CD4-positive, alpha-beta T cell treated with Interleukin-1 beta for 1 hour (primary cell): ENCODE measurements at regions not wholly inside any gene's neighbourhood (a gene's known extent, or its start where the extent isn't known, plus 50 kb on each side); places are given as distances from the start of the nearest gene placed in this dataset.
"Not testable (repeated sequence)": the region's sequence is repeated elsewhere in the genome, so short reads cannot be mapped to it uniquely, and the experiment has no call there.

Experiments used
- DNase-seq, 2 donors: peaks; one replicate each; pipeline ENCODE4 v3.0.0-alpha.2; 2020 to 2022

DNA sequence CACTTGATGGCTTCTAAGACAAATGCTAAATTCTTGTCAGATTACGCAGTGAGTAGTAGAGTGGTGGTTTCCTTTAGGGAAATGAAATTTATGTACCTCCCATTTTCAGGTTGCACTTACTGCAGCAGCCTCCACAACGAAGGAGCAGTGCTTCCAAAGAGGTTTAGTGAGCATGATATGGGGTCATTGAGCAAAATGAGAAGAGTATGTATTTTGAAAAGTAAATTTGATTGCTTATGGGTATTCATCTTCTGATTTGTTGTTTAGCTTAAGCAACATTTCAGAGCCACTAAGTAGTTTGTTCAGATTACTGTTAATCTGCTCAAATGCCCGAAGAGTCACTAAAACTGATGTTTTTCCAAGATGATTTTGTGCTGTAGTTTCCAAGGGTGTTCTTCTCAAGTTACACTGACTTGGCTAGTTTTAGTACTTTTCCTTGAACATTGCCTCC is 493.6 kb downstream of the PCNX1 start:
- peak in 1 of 2 donors; percentile 55 for DNase-seq

DNA sequence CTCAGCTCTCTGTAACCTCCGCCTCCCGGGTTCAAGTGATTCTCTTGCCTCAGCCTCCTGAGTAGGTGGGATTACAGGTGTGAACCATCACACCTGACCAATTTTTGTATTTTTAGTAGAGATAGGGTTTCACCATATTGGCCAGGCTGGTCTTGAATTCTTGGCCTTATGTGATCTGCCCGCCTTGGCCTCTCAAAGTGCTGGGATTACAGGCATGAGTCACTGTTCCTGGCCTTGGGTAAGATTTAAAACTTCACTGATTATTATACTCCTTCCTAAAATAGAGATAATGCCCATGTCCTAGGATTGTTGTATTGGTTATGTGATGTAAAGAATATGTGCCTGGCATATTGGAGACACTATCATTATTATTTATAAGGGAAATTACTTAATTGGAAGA is 495.2 kb downstream of the PCNX1 start:
- DNase-seq, result not testable (repeated sequence)

DNA sequence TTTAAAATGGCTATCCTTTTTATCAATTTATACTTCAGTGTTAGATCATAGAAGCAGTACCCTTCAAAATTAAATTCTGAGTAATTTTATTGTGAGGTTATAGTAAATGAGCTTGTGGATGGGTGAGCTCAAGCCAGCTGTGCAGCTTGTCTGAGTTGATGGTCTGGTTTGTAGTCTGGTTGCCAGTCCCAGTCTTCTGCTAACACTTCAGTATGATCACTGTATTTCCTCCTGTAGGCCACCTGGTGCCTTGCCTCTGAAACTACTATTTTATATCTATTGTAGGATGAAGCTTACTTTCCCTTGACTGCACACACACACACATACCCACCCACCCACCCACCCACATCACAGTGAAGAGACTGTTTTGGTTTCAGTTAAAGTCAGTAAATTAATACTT is 496.4 kb downstream of the PCNX1 start:
- DNase-seq, result peak; percentile 35 to 69

GRCh38 chr14:71405676-71406075 is 498.4 kb downstream of the PCNX1 start:
- DNase-seq, result no peak

DNA sequence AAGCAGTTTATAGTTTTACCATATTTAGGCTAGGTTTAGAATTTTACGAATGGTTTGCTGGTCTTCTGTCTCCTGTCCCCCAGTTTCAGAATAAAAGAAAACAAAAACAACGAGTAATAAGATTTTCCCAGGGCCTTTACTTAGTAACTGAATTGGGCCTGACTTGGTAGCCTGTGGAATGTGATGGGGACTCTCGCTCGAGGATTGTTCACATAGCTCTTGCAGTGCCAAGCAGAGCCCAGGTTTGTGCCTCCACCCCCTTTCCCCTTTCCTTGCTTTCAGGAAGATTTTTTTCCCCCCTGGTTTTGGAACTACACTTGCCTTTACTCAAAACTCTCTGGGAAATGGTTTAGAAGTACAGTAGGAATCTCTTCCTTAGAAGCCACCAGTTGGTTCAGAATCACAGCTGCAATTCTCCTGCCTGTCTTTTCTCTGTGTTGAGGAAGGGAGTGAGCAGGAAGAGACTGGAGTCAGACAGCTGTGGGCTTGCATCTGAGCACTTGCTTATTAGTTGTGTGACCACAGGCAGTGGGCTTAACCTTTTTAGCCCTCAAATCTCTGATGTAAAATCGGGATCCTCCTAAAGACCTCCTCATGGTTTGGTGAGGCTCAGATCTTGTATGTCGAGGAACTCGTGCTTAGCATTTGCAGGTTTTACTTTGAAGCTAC is 501.2 kb downstream of the PCNX1 start:
- no peak for DNase-seq

DNA sequence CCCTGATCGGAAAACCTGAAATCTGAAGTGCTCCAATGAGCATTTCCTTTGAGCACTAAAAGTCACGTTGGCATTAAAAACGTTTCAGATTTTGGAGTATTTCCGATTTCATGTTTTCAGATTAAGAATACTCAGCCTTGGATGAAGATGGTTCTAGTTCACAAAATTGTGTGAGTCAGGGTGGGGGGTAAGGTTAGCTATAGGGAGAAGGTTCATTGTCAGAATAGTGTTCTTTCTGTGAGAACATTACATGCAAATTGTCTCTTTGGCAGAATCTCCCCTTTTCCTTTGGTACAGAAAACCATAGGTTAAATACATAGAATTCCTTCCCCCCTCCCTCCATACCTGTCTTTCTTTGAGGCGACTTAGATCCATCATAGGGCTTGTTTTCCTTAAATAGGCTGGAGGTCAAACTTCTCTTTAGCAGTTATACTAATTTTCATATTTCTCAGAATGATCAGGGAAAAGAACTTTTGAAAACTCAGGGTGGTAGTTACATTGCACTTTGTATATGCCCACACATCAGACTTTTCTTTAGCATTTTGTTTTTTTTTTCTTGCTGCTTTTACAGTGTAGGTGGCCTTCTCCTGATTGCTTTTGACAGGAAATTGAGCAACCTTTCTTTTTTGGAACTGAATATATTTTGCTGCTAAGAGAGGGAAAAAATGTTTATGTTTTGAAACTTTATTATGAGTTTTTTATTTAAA is 503.5 kb downstream of the PCNX1 start:
- DNase-seq, result no peak

GRCh38 chr14:71411285-71411595 is 504.0 kb downstream of the PCNX1 start:
- no peak for DNase-seq

DNA sequence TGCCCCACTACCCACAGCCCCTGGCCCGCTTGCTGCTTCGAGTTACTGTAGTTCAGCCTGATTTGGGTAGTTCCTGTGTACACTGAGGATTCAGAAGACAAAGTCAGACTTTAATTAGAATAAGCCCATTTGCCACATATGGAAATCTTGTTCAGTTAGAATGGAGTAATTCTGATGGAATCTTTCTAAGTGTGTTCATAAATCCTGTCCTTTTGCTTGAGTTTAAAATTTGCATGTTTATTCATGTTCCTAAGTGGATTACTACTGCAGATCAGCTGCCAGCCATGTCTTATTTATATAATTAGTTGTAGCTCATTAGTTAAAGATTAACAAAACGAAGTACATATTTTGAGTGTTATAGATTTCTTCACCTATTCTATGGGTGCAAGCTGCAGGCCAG is 504.5 kb downstream of the PCNX1 start:
- DNase-seq, result no peak

DNA sequence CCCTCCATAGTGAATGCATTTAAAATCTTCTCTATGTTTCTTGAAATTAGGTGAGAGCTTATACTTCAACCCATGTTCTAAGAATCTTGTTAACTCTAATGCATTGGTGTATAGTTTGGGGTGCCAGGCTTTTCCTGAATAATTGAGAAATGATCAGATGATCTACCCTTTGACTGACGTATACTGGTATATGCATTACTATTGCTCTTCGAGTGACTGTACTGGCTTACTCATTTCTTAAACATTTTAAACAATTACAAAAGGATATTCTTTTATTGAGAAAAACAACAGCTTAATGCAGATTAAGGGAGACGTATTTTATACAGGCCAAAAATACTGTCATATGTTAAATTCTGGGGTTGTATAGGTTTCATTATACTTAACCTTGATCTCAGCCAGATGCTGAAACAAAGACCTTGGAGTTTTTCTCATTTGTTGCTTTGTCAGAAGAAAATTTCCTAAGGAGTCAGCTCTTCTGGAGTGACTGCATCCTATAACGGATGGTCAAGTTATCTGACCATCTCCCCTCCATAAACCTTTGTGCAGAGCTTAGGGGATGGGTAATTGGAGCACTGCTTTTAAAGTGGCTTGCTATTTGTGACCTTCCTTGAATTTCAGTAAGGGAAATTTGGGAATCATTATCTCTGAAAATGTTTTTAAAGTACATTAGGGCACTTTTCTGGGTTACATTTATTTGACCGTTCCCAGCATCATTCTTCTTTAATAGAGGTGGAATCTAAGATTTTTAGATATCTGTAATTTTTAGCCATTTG is 507.6 kb downstream of the PCNX1 start:
- no peak for DNase-seq

- DNase-seq, result no peak
These were observed 508.1 kb downstream of the PCNX1 start for GRCh38 chr14:71415404-71415690.

DNA sequence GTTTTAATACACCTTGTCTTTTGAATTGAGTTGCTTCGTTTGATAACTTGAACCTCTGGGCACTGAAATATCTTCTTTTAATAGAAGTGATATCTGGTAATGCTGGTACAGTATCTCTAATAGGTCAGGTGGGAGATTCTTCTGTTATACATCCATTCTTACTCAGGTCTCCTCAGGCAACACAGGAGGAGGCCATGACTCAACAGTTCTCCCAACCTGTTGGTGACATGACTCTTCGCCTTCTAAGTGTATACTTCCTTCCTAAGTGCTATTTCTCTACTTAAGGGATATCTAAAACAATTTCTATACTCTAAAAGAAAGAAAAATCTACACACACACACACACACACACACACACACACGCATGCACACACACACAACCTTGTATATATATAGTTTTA is 509.1 kb downstream of the PCNX1 start:
- no peak for DNase-seq

- no peak for DNase-seq
These were observed 511.4 kb downstream of the PCNX1 start for GRCh38 chr14:71418532-71419245.

DNA sequence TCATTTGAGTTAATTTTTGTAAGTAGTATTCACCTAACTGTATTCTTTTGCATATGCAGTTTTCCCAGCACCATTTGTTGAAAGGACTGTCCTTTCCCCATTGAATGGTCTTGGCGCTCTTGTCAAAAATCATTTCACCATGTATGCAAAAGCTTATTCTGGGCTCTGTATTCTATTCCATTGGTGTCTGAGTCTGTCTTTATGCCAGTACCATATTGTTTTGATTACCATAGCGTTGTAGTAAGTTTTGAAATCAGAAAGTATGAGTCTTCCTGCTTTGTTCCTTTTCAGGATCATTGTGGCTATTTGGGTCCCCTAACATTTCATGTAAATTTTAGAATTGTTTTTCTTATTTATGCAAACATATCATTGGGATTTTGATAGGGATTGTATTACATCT is 508.7 kb upstream of the RGS6 start:
- DNase-seq, result no peak

DNA sequence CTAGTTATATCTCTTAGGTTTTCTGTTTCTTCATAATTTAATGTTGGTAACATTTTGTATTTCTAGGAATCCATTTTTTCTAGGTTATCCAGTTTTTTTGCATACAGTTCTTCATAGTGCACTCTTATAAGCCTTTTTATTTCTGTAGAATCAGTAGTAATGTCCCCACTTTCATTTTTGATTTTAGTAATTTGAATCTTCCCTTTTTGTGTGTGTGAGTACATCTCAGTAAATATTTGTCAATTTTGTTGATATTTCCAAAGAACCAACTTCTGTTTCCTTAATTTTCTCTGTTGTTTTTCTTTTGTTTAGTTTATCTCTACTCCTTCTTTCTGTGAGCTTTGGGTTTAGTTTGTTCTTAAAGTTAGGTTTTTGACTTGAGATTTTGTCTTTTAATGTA is 507.3 kb upstream of the RGS6 start:
- DNase-seq, result no peak

GRCh38 chr14:71426001-71426400 is 506.2 kb upstream of the RGS6 start:
- DNase-seq, result no peak

GRCh38 chr14:71429902-71430301 is 502.3 kb upstream of the RGS6 start:
- DNase-seq, result no peak

DNA sequence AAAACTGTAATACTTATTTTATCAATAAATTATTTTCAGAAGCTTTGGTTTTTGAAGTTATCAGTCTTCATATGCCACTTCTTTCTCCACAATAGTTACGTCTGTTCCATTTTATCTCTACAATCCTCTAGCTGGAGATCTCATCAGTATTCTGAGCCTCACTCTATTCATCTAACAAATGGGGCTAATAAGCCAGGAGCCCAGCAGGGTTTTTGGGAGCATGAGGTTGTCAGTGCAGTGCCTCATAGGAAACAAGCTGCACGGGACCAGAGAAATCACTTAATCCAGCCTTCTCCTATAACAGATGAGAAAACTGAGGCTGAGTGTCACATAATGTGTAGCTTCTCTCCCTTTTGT is 501.9 kb upstream of the RGS6 start:
- no peak for DNase-seq

DNA sequence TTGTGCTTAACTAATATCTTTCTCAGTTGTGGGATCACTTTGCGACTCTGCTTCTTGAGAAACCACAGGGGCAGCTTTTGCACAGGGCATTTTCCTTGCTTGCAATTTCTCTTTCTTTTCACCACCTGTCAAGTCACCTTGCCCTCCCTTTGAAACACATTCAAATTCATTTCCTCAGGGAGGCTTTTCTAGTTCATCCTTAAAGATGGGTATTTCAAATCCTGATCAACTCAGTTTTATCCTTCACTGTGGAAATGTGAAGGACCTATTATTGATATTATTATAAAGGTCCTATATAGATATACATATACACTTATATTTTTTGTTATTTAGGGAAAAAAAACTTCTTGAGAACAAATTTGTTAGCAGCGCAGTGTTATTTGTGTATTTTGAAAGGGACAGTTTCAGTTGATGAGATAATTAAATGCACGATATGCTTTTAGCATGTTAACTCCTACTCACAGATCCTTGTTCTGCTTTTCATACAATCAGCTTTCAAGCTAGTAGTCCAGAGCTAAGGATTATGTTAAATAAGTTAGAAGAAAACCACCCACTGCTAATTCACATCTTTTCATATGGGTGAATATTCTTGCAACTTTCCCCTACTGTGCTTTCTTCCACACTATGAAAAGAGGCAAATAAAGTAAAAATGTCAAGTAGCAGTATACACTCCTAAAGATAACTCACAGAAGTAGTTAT is 501.4 kb upstream of the RGS6 start:
- DNase-seq, result no peak

- no peak for DNase-seq
These were observed 499.7 kb upstream of the RGS6 start for GRCh38 chr14:71432334-71433110.

DNA sequence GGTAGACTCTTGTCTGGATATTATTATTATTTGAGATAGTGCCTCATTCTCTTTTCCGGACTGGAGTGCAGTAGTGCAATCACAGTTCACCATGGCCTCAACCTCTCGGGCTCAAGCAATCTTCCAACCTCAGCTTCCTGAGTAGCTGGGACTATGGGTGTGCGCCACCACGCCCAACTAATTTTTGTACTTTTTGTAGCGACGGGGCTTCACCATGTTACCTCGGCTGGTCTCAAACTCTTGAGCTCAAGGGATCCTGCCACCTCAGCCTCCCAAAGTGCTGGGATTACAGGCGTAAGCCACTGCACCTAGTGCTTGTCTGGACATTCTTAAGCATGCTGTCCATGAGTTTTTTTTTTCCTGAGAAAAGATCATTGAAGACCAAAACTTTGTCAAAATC is 498.9 kb upstream of the RGS6 start:
- DNase-seq, result no peak

DNA sequence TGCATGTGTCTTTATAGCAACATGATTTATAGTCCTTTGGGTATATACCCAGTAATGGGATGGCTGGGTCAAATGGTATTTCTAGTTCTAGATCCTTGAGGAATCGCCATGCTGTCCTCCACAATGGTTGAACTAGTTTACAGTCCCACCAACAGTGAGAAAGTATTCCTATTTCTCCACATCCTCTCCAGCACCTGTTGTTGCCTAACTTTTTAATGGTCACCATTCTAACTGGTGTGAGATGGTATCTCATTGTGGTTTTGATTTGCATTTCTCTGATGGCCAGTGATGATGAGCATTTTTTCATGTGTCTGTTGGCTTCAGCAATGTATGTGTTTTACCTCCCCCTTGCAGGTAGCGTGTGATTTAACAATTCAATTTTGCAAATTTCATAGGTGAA is 496.6 kb upstream of the RGS6 start:
- DNase-seq, result not testable (repeated sequence)

DNA sequence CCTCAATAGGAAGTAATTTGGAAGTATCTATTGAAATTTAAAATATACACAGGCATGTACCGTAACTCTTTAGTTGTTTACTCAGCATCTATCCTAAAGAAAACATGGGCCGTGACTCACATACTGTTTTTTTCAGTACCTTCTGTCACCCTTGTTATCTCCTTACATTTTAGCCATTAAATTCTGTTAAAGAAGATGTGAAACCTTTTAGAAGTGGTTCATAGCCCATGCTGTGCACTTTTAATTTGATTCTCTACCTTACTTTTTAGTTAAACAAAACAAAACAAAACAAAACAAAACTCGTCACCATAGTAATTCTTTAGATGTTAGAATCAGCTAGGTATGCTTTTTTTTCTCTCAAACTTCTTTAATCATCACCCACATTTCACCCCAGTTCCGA is 494.4 kb upstream of the RGS6 start:
- no peak for DNase-seq
